Muscle of back (tissue), 3 donors: ENCODE measurements at regions not wholly inside any gene's neighbourhood (a gene's known extent, or its start where the extent isn't known, plus 50 kb on each side); places are given as distances from the start of the nearest gene placed in this dataset.

Experiments
- DNase-seq, 3 donors: peaks; one replicate each; pipeline versions ENCODE4 v3.0.0 to v3.0.0-alpha.2; 2013

GRCh38 chr2:167900435-167901114, 346.8 kb downstream of the STK39 start:
- no peak for DNase-seq

GRCh38 chr2:167898340-167898739, 349.1 kb downstream of the STK39 start:
- DNase-seq: no peak

- DNase-seq: no peak
These were observed 355.6 kb downstream of the STK39 start for GRCh38 chr2:167891841-167892240.

- DNase-seq: no peak
These were observed 356.7 kb downstream of the STK39 start for GRCh38 chr2:167890739-167891138.

- no peak for DNase-seq
These were observed 367.0 kb downstream of the STK39 start for GRCh38 chr2:167880415-167880814.

GRCh38 chr2:167875529-167875928, 371.9 kb downstream of the STK39 start:
- DNase-seq: peak in 1 of 3 donors; percentile 24

- no peak for DNase-seq
These were observed 372.6 kb downstream of the STK39 start for GRCh38 chr2:167874812-167875211.

- DNase-seq: no peak
These were observed 376.1 kb downstream of the STK39 start for GRCh38 chr2:167871286-167871685.

GRCh38 chr2:167869200-167869599, 378.2 kb downstream of the STK39 start:
- no peak for DNase-seq

GRCh38 chr2:167863377-167863776, 384.0 kb downstream of the STK39 start:
- DNase-seq: no peak

- DNase-seq: peak in 1 of 3 donors; percentile 2
These were observed 384.6 kb downstream of the STK39 start for GRCh38 chr2:167862782-167863181.

- no peak for DNase-seq
These were observed 385.1 kb downstream of the STK39 start for GRCh38 chr2:167862296-167862695.

GRCh38 chr2:167861574-167862193, 385.7 kb downstream of the STK39 start:
- no peak for DNase-seq

GRCh38 chr2:167860082-167860481, 387.3 kb downstream of the STK39 start:
- DNase-seq: no peak

GRCh38 chr2:167859676-167860075, 387.7 kb downstream of the STK39 start:
- no peak for DNase-seq

- no peak for DNase-seq
These were observed 389.3 kb downstream of the STK39 start for GRCh38 chr2:167858086-167858485.

GRCh38 chr2:167857416-167857815, 390.0 kb downstream of the STK39 start:
- DNase-seq: no peak

GRCh38 chr2:167856190-167856589, 391.2 kb downstream of the STK39 start:
- DNase-seq: no peak

- no peak for DNase-seq
These were observed 392.2 kb downstream of the STK39 start for GRCh38 chr2:167855211-167855610.

- no peak for DNase-seq
These were observed 393.7 kb downstream of the STK39 start for GRCh38 chr2:167853717-167854116.

- no peak for DNase-seq
These were observed 395.5 kb downstream of the STK39 start for GRCh38 chr2:167851876-167852275.

GRCh38 chr2:167851323-167851860, 396.0 kb downstream of the STK39 start:
- DNase-seq: no peak

- DNase-seq: no peak
These were observed 402.5 kb downstream of the STK39 start for GRCh38 chr2:167844714-167845530.
